GM18861 (cell line): ENCODE measurements at regions not wholly inside any gene's neighbourhood (a gene's known extent, or its start where the extent isn't known, plus 50 kb on each side); places are given as distances from the start of the nearest gene placed in this dataset.
A peak's percentile ranks its signal among the peaks of the same experiment; 100 is the strongest.
"Not testable (repeated sequence)": the region's sequence is repeated elsewhere in the genome, so short reads cannot be mapped to it uniquely, and the experiment has no call there.

Experiments
- ATAC-seq: cut with Tn5 transposase; IDR thresholded peaks from one replicate; pipeline ENCODE4 v1.9.1; 2021; ENCODE audit not compliant: unreplicated experiment

DNA sequence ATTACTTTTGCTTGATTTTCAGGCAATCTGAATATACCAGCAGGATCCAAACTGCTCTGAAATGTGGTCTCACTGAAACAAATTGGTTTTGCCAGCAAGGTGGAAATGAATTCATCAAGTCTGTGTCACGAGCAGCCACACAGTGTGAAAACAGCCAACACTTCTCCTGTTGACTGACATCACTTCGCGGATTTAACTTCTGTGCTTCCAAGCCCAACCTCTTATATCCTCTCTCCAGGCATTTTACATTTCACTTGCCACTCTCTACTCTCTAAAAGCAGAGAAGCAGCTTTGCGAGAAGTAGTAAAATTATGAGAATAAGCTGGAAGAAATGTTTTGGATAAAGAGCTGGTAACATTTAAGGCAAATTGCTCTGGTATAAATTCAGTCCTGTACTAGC, 106.1 kb upstream of the FRG1 start:
- no peak for ATAC-seq

DNA sequence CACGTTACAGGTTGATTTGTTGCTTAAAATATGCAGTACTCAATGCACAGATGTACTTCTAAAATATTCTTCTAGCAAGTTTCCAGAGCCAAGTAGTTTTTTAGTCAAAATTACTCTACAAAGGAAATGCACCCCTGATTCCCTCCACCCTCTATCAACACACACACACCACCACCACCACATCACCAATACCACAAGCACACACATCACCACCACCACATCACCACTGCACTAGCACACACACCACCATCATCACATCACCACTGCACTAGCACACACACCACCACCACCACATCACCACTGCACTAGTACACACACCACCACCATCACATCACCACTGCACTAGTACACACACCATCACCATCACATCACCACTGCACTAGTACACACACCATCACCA, 105.2 kb upstream of the FRG1 start:
- ATAC-seq = no peak

DNA sequence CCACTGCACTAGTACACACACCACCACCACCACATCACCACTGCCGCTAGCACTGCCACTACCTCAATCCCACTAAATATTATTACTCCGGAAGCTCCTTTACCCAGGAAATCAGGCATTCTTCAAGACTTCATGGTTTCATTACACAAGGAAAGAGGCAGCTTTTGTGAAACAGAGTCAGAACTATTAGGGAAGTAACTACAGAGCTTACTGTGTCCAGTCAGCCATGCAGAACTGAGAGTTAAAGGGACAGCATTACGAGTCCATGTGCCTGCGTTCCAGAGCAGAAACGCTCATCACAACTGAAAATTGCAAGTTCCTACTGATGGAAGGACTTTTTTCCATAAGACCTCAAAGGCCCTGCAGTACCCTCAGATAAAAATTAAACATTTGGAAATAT, 103.2 kb upstream of the FRG1 start:
- ATAC-seq = no peak

- ATAC-seq = no peak
Measured at GRCh38 chr4:189838821-189839497, 101.7 kb upstream of the FRG1 start.

- ATAC-seq = no peak
Measured at GRCh38 chr4:189840356-189840755, 100.3 kb upstream of the FRG1 start.

GRCh38 chr4:189843413-189844009, 97.2 kb upstream of the FRG1 start:
- ATAC-seq = no peak

DNA sequence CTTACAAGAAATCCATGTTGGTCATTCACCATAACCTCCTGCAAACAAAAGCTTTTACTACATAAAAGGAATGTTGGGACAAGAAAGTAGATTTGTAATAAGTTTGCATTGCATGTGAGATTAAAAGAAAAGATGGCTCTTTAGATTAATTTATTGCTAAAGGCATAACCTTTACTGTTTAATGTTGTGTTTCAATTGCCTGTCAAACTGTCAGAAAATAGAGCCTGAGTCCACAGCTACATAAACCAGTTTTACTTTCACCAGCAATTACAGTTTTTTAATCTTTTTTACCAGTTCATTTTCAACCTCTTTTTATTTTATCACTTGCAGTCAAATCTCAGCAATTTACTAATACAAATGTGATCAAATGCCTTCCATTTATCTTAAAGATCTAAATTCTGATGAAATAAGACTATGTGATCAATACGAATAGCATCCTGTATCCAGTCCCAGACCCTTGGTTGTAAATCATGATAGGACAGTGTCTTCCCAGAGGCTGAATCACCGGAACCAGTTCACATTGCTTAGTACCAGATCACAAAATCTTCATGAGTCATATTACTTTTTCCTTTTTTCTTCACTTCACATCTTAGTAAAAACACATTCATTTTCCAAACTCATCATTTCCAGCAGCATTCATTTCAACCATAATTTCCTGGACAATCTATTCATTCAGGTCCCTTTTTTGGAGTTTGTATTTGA, 95.4 kb upstream of the FRG1 start:
- no peak for ATAC-seq

DNA sequence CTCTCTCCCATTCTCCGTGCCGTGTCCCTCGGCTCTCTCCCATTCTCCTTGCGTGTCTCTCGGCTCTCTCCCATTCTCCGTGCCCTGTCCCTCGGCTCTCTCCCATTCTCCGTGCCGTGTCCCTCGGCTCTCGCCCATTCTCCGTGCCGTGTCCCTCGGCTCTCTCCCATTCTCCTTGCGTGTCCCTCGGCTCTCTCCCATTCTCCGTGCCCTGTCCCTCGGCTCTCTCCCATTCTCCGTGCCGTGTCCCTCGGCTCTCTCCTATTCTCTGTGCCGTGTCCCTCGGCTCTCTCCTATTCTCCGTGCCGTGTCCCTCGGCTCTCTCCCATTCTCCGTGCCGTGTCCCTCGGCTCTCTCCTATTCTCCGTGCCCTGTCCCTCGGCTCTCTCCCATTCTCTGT, 94.6 kb upstream of the FRG1 start:
- ATAC-seq = not testable (repeated sequence)

DNA sequence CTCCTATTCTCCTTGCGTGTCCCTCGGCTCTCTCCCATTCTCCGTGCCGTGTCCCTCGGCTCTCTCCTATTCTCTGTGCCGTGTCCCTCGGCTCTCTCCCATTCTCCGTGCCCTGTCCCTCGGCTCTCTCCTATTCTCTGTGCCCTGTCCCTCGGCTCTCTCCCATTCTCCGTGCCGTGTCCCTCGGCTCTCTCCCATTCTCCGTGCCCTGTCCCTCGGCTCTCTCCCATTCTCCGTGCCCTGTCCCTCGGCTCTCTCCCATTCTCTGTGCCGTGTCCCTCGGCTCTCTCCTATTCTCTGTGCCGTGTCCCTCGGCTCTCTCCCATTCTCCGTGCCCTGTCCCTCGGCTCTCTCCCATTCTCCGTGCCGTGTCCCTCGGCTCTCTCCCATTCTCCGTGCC, 94.1 kb upstream of the FRG1 start:
- not testable (repeated sequence) for ATAC-seq

DNA sequence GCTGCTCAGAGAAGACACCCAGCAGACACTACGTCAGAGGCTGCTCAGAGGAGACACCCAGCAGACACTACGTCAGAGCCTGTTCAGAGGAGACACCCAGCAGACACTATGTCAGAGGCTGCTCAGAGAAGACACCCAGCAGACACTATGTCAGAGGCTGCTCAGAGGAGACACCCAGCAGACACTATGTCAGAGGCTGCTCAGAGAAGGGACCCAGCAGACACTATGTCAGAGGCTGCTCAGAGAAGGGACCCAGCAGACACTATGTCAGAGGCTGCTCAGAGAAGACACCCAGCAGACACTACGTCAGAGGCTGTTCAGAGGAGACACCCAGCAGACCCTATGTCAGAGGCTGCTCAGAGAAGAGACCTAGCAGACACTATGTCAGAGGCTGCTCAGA, 92.0 kb upstream of the FRG1 start:
- not testable (repeated sequence) for ATAC-seq

DNA sequence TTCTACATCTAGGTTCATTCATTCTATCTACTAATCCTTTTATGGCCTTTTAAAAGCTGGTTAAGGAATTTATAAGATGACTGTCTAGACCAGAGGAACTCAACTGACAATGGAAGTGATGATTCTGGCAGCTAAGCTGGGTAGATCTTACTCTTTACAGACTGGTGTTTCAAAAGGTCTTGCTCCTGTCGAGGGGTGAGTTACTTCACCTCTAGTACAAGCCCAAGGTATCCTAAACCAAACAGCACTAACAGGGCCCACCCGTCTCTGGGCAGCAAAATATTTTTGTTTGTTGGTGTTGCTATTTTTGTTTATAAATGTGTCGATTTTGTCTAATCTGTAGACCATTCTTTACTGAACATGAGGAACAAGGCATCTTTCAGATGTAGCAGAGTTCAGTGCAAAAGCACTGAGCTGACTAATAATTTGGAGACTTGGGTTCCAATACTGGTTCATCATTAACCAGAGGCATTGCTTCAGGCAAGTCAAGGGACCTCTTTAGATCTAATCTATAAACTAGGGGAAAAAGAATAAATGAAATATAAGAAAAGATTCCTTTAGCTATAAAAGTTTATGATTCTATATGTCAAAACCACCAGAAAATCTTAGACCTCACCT, 90.3 kb upstream of the FRG1 start:
- peak; percentile 88 for ATAC-seq

DNA sequence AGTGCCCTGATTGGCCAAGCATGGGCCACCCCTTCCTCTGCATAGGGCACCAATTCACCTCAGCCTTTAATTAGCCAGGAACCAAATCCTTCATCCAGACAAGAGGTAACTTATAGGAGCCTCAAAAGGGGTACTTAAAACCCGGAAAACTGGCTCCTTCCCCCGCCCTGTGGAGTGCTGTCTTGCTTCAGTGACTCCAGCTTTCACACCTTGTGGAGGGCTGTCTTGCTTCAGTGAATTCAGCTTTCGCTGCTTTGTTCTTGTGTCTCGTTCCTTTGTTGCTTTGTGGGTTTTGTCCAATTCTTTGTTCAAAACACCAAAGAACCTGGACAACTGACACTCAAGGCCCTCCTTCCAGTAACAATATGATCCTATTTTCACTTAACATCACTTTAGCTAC, 82.2 kb upstream of the FRG1 start:
- ATAC-seq = peak; percentile 85

- no peak for ATAC-seq
Measured at GRCh38 chr4:189861101-189861500, 79.6 kb upstream of the FRG1 start.

GRCh38 chr4:189869236-189869635, 71.4 kb upstream of the FRG1 start:
- ATAC-seq = no peak

GRCh38 chr4:189870511-189871234, 70.0 kb upstream of the FRG1 start:
- ATAC-seq = no peak

GRCh38 chr4:189874591-189874990, 66.1 kb upstream of the FRG1 start:
- no peak for ATAC-seq

DNA sequence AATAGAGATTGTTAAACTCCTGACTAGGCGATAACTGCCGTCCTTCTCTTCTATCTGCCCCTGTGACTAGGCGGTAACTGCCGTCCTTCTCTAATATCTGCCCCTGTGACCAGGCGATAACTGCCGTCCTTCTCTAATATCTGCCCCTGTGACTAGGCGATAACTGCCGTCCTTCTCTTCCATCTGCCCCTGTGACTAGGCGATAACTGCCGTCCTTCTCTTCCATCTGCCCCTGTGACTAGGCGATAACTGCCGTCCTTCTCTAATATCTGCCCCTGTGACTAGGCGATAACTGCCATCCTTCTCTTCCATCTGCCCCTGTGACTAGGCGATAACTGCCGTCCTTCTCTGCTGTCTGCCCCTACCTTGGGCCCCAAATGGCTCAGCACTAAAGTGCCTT, 59.5 kb upstream of the FRG1 start:
- not testable (repeated sequence) for ATAC-seq

- not testable (repeated sequence) for ATAC-seq
Measured at GRCh38 chr4:189888407-189888806, 52.3 kb upstream of the FRG1 start.
